HCT116 (cell line): ENCODE measurements at regions not wholly inside any gene's neighbourhood (a gene's known extent, or its start where the extent isn't known, plus 50 kb on each side); places are given as distances from the start of the nearest gene placed in this dataset.

Experiments used
- ATAC-seq: fragments of 200-7000 bp; cut with Tn5 transposase; 2 replicates; pipeline ENCODE4 v1.9.1; 2020; ENCODE audit warnings: mild to moderate bottlenecking, moderate library complexity
- BruUV-seq: library from RNA; stranded (reverse); fragments of 400-500 nt; replicated peaks from 2 replicates; lab custom pipeline; 2021; lab: Mats Ljungman, UMichigan
- CTCF ChIA-PET: fragments of 300-600 bp; sonication (Branson Sonifier 250); formaldehyde crosslinking; loops from one replicate; lab custom pipeline; 2021; ENCODE audit warnings: antibody characterized with exemption; lab: Charles Lee
- POLR2A ChIA-PET: fragments of 300-600, 350-600 bp; sonication (Branson Sonifier 250); formaldehyde crosslinking; loops from one replicate; lab custom pipeline; 2021; ENCODE audit warnings: antibody characterized with exemption; lab: Charles Lee
- RAD21 ChIA-PET, 2 experiments: fragments of 300-600 bp; sonication (Branson Sonifier 250); formaldehyde crosslinking; loops; one replicate each; lab custom pipeline; 2023; ENCODE audit warnings: low total read pairs in 2 of 2; ENCODE audit not compliant: uncharacterized antibody in 2 of 2, unreplicated experiment in 2 of 2, low non-redundant PET in 1 of 2; lab: Charles Lee
- DNase-seq: peaks from one replicate; pipeline ENCODE4 v3.0.0-alpha.2; 2010; ENCODE audit warnings: low read depth, low spot score
- H2AFZ ChIP-seq: fragments of 200-600 bp; shearing (Covaris generic), sonication (generic); 2 replicates; pipeline ENCODE4 v1.6.1; 2017; ENCODE audit warnings: low read depth, mixed run types, mixed read lengths, antibody characterized with exemption, low read length; ENCODE audit not compliant: poor library complexity, severe bottlenecking
- H3K27ac ChIP-seq: 2 replicates; pipeline ENCODE4 v1.5.1; 2012; ENCODE audit warnings: low read depth, low read length
- H3K27me3 ChIP-seq: fragments of 200-600 bp; sonication (generic); 2 replicates; pipeline ENCODE4 v1.6.1; 2016; ENCODE audit warnings: mixed run types, low read length, mixed read lengths; ENCODE audit not compliant: insufficient read depth
- H3K36me3 ChIP-seq, 2 experiments: fragments of 200-500 bp in 1 of 2; fragments of 200-600 bp in 1 of 2; sonication (Bioruptor generic) in 1 of 2; sonication (generic) in 1 of 2; 2 replicates each; pipeline versions ENCODE4 v1.5.1 to v1.6.1; 2014 to 2016; ENCODE audit warnings: low read length in 2 of 2, inconsistent platforms in 1 of 2, mixed read lengths in 1 of 2, mixed run types in 1 of 2; ENCODE audit not compliant: insufficient read depth in 2 of 2, control insufficient read depth in 1 of 2
- H3K4me1 ChIP-seq, 2 experiments: fragments of 200-600 bp in 1 of 2; sonication (generic) in 1 of 2; 2 replicates each; pipeline versions ENCODE4 v1.5.1 to v1.6.1; 2012 to 2017; ENCODE audit warnings: low read length in 2 of 2, inconsistent platforms in 1 of 2, mild to moderate bottlenecking in 1 of 2, mixed read lengths in 1 of 2, mixed run types in 1 of 2, moderate library complexity in 1 of 2; ENCODE audit not compliant: insufficient read depth in 2 of 2, control insufficient read depth in 1 of 2
- H3K4me2 ChIP-seq: fragments of 200-600 bp; sonication (generic); 2 replicates; pipeline ENCODE4 v1.6.1; 2017; ENCODE audit warnings: mixed run types, low read length, mixed read lengths
- H3K4me3 ChIP-seq, 2 experiments: fragments of 200-600 bp in 1 of 2; sonication (generic) in 1 of 2; replicated peaks in 1 of 2; 2 replicates each; pipeline ENCODE4 v1.5.1; 2011 to 2016; ENCODE audit warnings: low read length in 2 of 2, control low read depth in 1 of 2, low read depth in 1 of 2, mild to moderate bottlenecking in 1 of 2, mixed read lengths in 1 of 2, mixed run types in 1 of 2
- H3K79me2 ChIP-seq: fragments of 200-600 bp; sonication (generic); 2 replicates; pipeline ENCODE4 v1.6.1; 2017; ENCODE audit warnings: mild to moderate bottlenecking, mixed run types, low read length, moderate library complexity, mixed read lengths; ENCODE audit not compliant: insufficient read depth
- H3K9ac ChIP-seq: fragments of 200-600 bp; sonication (generic); 2 replicates; pipeline ENCODE4 v1.6.1; 2016; ENCODE audit warnings: low read length, mixed read lengths
- H3K9me2 ChIP-seq: fragments of 200-600 bp; sonication (generic), shearing (Covaris generic); 2 replicates; pipeline ENCODE4 v1.6.1; 2017; ENCODE audit warnings: mixed run types, mild to moderate bottlenecking, moderate library complexity; ENCODE audit not compliant: insufficient read depth
- H3K9me3 ChIP-seq, 2 experiments: fragments of 200-500 bp in 1 of 2; fragments of 200-600 bp in 1 of 2; sonication (Bioruptor generic) in 1 of 2; sonication (generic) in 1 of 2; 2 replicates each; pipeline ENCODE4 v1.6.1; 2014 to 2017; ENCODE audit warnings: low read length in 2 of 2, mixed read lengths in 2 of 2, inconsistent platforms in 1 of 2, low read depth in 1 of 2, mild to moderate bottlenecking in 1 of 2, mixed run types in 1 of 2, moderate library complexity in 1 of 2; ENCODE audit not compliant: control insufficient read depth in 1 of 2, insufficient read depth in 1 of 2
- H4K20me1 ChIP-seq: fragments of 200-600 bp; sonication (generic), shearing (Covaris generic); 2 replicates; pipeline ENCODE4 v1.6.1; 2017; ENCODE audit warnings: mixed run types, mild to moderate bottlenecking, moderate library complexity; ENCODE audit not compliant: insufficient read depth
- CEBPB ChIP-seq: IDR thresholded peaks from 2 replicates; pipeline ENCODE4 v1.6.1; 2012; ENCODE audit warnings: low read depth
- CTCF ChIP-seq, 3 experiments: fragments of 200-600 bp in 1 of 3; sonication (generic) in 1 of 3; IDR thresholded peaks in 2 of 3; conservative IDR thresholded peaks in 1 of 3; 2 replicates each; pipeline ENCODE4 v1.5.1; 2012 to 2017; ENCODE audit warnings: low read depth in 2 of 3, low read length in 2 of 3, antibody characterized with exemption in 1 of 3, borderline replicate concordance in 1 of 3, control low read depth in 1 of 3, mild to moderate bottlenecking in 1 of 3, mixed read lengths in 1 of 3, mixed run types in 1 of 3, moderate library complexity in 1 of 3; ENCODE audit not compliant: insufficient read depth in 1 of 3
- EGR1 ChIP-seq: IDR thresholded peaks from 2 replicates; pipeline ENCODE4 v1.6.1; 2012; ENCODE audit warnings: low read depth
- EZH2 ChIP-seq: fragments of 200-600 bp; sonication (generic); IDR thresholded peaks from 2 replicates; pipeline ENCODE4 v1.6.1; 2017; ENCODE audit warnings: antibody characterized with exemption, mixed run types
- EZH2phosphoT487 ChIP-seq: fragments of 200-600 bp; IDR thresholded peaks from 2 replicates; pipeline ENCODE4 v1.6.1; 2018; ENCODE audit warnings: antibody characterized with exemption, borderline replicate concordance
- FOSL1 ChIP-seq: IDR thresholded peaks from 2 replicates; pipeline ENCODE4 v1.6.1; 2012; ENCODE audit warnings: low read depth
- JUND ChIP-seq: IDR thresholded peaks from 2 replicates; pipeline ENCODE4 v1.6.1; 2012
- POLR2A ChIP-seq: IDR thresholded peaks from 2 replicates; pipeline ENCODE4 v1.7.0; 2011; ENCODE audit warnings: borderline replicate concordance; ENCODE audit not compliant: insufficient read depth, insufficient read length; ENCODE audit errors: extremely low read depth
- POLR2AphosphoS5 ChIP-seq: IDR thresholded peaks from 2 replicates; pipeline ENCODE4 v1.6.1; 2011; ENCODE audit warnings: mild to moderate bottlenecking, low read depth, low read length, moderate library complexity
- TCF7L2 ChIP-seq: IDR thresholded peaks from 2 replicates; pipeline ENCODE4 v1.7.0; 2011; ENCODE audit warnings: borderline replicate concordance, inconsistent platforms; ENCODE audit not compliant: insufficient read depth, insufficient read length; ENCODE audit errors: extremely low read depth
- ZBTB33 ChIP-seq: IDR thresholded peaks from 2 replicates; pipeline ENCODE4 v1.6.1; 2011; ENCODE audit warnings: mild to moderate bottlenecking, low read length, moderate library complexity; ENCODE audit not compliant: insufficient replicate concordance; ENCODE audit errors: extremely low read depth
- ZFX ChIP-seq: fragments of 450-650 bp; IDR thresholded peaks from 2 replicates; pipeline ENCODE4 v1.6.1; 2017
- ZNF274 ChIP-seq: fragments of 200-500 bp; sonication (Bioruptor generic); IDR thresholded peaks from 2 replicates; pipeline ENCODE4 v1.6.1; 2014; ENCODE audit warnings: mild to moderate bottlenecking, low read depth, low read length, inconsistent platforms
- intact Hi-C: fragments of 100-400 bp; cut with micrococcal nuclease; formaldehyde crosslinking; loops from 2 replicates; pipeline ENCODE4 v1.10.0; 2022

DNA sequence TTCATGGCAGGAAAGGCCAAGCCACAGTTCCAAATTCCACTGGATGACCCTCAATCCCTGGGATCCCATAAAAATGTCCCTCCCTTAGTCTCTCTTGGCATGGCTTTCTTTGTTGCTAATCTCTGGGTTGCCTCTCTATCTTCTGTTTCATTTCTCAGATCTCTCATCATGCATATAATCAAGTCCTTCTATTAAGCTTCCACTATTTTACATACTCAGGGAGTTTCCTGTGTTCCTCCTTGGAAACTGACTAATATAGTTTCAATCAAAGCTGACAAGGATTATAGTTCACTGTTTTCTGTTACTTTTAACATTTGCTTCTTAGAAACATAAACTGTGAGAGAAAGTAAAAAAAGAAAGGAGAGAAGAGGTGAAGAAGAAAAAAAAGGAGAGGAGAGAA, 113.8 kb upstream of the COL8A1 start:
- Histone ChIP-seq H3K4me3 (no peak overlapping the region), H2AFZ (no peak overlapping the region), H3K9me3 (no peaks in the 10 kb centered on the region), H3K9me2 (no peaks in the 10 kb centered on the region), H3K27me3 (peaks cover 77% of the 10 kb centered on the region), H3K9ac (no peak overlapping the region), H3K36me3 (no peaks in the 10 kb centered on the region), H3K27ac (no peak overlapping the region), H3K4me1 (no peaks in the 10 kb centered on the region), H3K79me2 (no peaks in the 10 kb centered on the region), H3K4me2 (no peak overlapping the region), H4K20me1 (no peaks in the 10 kb centered on the region; the same call in 1 of the 2 replicates)
- ATAC-seq (no peak), DNase-seq (no peak)
- ChIA-PET RAD21 (no interaction called here), POLR2A (no interaction called here), CTCF (no interaction called here)
- no peak for TF ChIP-seq CEBPB
- no peak for TF ChIP-seq JUND
- TF ChIP-seq EGR1 = no peak
- TF ChIP-seq EZH2 = no peak
- TF ChIP-seq EZH2phosphoT487 = no peak
- no peak for TF ChIP-seq ZNF274
- TF ChIP-seq ZFX = no peak
- no peak for TF ChIP-seq CTCF (IDR thresholded peaks at IDR 0.05 in 2 of 3, conservative IDR thresholded peaks at IDR 0.05 in 1 of 3; ENCODE audit: borderline replicate concordance in 1 of 3, insufficient read depth in 1 of 3, low read depth in 2 of 3, low read length in 2 of 3)
- intact Hi-C loops = no loop called here
- BruUV-seq = no TSS peak

DNA sequence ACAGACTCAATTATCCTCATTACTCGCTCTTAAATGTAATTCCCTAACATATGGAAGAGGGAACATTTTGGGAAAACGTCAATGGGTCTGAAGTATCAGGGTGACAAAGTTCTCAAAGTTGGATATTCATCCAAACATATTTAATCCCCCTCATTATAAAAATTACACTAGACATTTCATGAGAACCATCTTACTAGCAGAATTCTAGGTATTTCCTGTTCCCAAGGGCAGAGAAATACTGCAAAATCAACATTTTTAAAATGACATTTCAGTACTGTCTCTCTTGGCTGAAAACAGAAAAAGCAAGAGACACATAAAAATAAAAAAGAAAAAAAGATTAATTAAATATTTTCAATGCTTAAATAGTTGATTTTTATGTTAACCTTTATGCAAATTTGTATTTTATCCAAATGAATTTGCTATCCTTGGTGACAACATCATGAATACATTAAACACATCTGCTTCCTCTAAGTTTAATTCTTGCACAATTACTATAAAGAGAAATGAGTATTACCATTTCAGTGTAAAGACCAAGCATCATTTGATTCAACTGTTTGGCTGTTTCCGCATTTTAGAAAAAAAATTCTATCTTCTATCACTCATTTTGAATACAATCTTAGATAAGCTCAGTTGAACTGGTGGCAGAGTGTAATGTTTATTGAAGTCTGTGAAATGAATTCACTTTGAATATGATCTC, 114.8 kb upstream of the COL8A1 start:
- intact Hi-C loops = no loop called here
- no peaks in the 10 kb centered on the region for H3K36me3 ChIP-seq
- no peaks in the 10 kb centered on the region for H3K4me1 ChIP-seq
- CTCF ChIA-PET = no interaction called here
- H3K9me2 ChIP-seq = no peaks in the 10 kb centered on the region
- H3K27ac ChIP-seq = no peak overlapping the region
- ATAC-seq (no peak), DNase-seq (no peak)
- no peak overlapping the region for H2AFZ ChIP-seq
- BruUV-seq = no TSS peak
- no peaks in the 10 kb centered on the region for H3K9me3 ChIP-seq
- POLR2A ChIA-PET = no interaction called here
- no peak overlapping the region for H3K9ac ChIP-seq
- H3K79me2 ChIP-seq = no peaks in the 10 kb centered on the region
- RAD21 ChIA-PET = no interaction called here
- H3K27me3 ChIP-seq = peaks cover 77% of the 10 kb centered on the region
- H3K4me3 ChIP-seq = no peak overlapping the region
- no peak overlapping the region for H3K4me2 ChIP-seq
- H4K20me1 ChIP-seq = no peaks in the 10 kb centered on the region; the same call in 1 of the 2 replicates
- TF ChIP-seq CEBPB (no peak), ZBTB33 (no peak), FOSL1 (no peak), ZNF274 (no peak), TCF7L2 (no peak), POLR2A (no peak), CTCF (IDR thresholded peaks at IDR 0.05 in 2 of 3, conservative IDR thresholded peaks at IDR 0.05 in 1 of 3; ENCODE audit: borderline replicate concordance in 1 of 3, insufficient read depth in 1 of 3, low read depth in 2 of 3, low read length in 2 of 3) (no peak), POLR2AphosphoS5 (no peak), ZFX (no peak)
